Kasumi-1 (cell line): ENCODE measurements at regions not wholly inside any gene's neighbourhood (a gene's known extent, or its start where the extent isn't known, plus 50 kb on each side); places are given as distances from the start of the nearest gene placed in this dataset.

Experiments used
- DNase-seq, 2 experiments: peaks; one replicate each; lab custom pipeline; 2025; lab: John Stamatoyannopoulos, UW

DNA sequence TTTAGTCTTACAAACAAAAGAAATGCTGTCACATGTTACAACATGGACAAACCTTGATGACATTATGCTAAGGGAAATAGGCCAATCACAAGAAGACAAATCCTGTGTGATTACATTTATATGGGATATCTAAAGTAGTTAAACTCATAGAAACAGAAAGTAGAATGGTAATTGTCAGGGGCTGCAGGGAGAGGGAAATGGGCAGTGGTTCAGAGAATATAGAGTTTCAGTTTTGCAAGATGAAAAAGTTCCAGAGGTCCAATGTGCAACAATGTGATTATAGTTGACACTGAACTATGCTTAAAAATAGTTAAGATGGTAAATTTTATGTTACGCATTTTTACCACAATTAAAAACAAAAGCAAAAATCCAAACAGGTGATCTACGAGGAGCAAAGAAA is 265.5 kb downstream of the NDUFS4 start:
- no peak for DNase-seq

DNA sequence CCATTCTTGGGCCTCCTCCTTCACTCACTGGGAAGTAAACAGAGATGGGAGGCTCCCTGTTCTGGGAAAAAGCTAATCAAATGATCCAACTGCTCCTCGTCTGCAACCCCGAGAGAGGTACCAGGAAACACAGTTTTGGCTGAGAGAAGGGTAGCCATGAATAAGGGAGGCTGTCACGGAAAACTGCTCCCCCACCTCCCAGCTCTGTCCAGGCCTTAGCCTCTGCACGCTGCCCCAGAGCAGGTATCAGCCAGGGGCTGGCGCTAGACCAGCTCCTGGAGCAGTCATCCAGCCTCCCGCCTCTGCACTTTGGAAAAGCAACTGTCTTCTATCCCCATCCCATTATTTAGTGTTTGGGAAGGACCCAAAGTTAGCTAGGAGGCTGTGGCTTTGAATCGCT is 266.1 kb downstream of the NDUFS4 start:
- no peak for DNase-seq

DNA sequence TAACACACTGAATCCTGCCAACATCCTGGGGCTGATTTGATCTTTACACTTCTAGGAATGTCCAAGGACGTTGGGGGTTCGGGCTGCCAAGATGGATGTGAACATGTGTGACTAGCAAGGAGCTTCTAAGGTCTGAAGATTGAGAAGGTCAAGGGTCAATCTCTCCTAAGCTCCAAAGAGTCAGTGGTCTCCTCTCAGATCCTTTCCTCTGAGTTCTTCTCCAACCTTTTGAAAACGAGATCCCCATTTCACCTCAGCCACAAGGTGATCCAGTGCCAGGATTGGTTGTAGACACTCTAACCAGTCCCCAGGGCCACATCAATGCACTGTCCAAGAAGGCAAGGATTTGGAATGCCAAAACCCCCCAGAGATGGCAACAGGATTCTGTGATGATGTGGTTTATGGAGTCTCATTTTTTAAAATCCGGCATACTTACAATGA is 266.8 kb downstream of the NDUFS4 start:
- DNase-seq: no peak

DNA sequence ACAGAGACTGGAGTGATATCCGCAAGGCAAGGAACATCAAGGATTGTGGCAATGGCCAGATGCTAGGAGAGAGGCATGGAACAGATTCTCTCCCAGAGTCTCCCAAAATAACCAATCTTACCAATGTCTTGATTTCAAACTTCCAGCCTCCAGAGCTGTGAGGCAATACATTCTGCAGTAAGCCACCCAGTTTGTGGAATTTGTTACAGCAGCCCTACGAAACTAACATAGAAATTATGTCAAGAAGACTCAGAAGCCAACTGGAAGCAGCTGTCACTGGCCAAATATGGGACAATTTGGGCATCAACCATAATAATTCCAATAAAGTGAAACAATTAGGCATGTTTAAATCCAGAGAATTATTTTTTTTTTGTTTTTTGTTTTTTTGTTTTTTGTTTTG is 271.1 kb downstream of the NDUFS4 start:
- DNase-seq: no peak
